Subcutaneous abdominal adipose tissue (tissue), 5 donors: ENCODE measurements at regions not wholly inside any gene's neighbourhood (a gene's known extent, or its start where the extent isn't known, plus 50 kb on each side); places are given as distances from the start of the nearest gene placed in this dataset.

Source experiments
- H3K27ac ChIP-seq: one replicate; pipeline ENCODE4 v1.7.0; 2013; ENCODE audit warnings: low read depth, mild to moderate bottlenecking, inconsistent platforms, low read length, moderate library complexity
- H3K27me3 ChIP-seq, 5 donors: one replicate each; pipeline ENCODE4 v1.7.0; 2013; ENCODE audit warnings: low read length in 5 of 5, inconsistent platforms in 1 of 5; ENCODE audit not compliant: control insufficient read depth in 5 of 5, insufficient read depth in 4 of 5
- H3K36me3 ChIP-seq, 5 donors: one replicate each; pipeline ENCODE4 v1.7.0; 2013; ENCODE audit warnings: low read length in 5 of 5; ENCODE audit not compliant: control insufficient read depth in 5 of 5, insufficient read depth in 5 of 5
- H3K4me1 ChIP-seq, 5 donors: one replicate each; pipeline ENCODE4 v1.7.0; 2013; ENCODE audit warnings: low read length in 5 of 5, mild to moderate bottlenecking in 3 of 5, moderate library complexity in 1 of 5; ENCODE audit not compliant: control insufficient read depth in 5 of 5, insufficient read depth in 5 of 5
- H3K4me3 ChIP-seq, 5 donors: one replicate each; pipeline ENCODE4 v1.7.0; 2013; ENCODE audit warnings: low read length in 5 of 5, low read depth in 1 of 5
- H3K9ac ChIP-seq, 5 donors: one replicate each; pipeline ENCODE4 v1.7.0; 2013; ENCODE audit warnings: low read length in 5 of 5, mild to moderate bottlenecking in 4 of 5, moderate library complexity in 3 of 5
- H3K9me3 ChIP-seq, 5 donors: one replicate each; pipeline ENCODE4 v1.7.0; 2013; ENCODE audit warnings: low read length in 5 of 5; ENCODE audit not compliant: control insufficient read depth in 5 of 5
- donor health status: healthy.
- donor health status: healthy.
- donor health status: healthy.
- donor health status: healthy.
- donor health status: healthy.

DNA sequence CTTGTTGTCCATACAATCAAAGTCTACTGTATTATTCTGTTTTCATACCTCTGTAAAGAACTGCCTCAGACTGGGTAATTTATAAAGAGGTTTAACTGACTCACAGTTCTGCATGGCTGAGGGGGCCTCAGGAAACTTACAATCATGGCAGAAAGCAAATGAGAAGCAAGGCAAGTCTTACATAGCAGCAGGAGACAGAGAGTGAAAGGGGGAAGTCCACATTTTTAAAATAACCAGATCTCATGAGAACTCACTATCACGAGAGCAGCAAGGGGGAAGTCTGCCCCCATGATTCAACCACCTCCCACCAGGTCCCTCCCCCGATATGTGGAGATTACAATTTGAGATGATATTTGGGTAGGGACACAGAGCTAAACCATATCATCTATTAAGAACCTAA is 724.6 kb upstream of the CBLB start:
- H3K27me3 ChIP-seq = no peaks in the 10 kb centered on the region
- no peak overlapping the region for H3K27ac ChIP-seq
- peaks cover 0 to 6% (median 0%) of the 10 kb centered on the region in 5 donors for H3K4me1 ChIP-seq
- no peak overlapping the region for H3K9ac ChIP-seq
- H3K36me3 ChIP-seq = no peaks in the 10 kb centered on the region
- H3K9me3 ChIP-seq = peaks cover 0 to 4% (median 0%) of the 10 kb centered on the region in 5 donors
- no peak overlapping the region for H3K4me3 ChIP-seq

DNA sequence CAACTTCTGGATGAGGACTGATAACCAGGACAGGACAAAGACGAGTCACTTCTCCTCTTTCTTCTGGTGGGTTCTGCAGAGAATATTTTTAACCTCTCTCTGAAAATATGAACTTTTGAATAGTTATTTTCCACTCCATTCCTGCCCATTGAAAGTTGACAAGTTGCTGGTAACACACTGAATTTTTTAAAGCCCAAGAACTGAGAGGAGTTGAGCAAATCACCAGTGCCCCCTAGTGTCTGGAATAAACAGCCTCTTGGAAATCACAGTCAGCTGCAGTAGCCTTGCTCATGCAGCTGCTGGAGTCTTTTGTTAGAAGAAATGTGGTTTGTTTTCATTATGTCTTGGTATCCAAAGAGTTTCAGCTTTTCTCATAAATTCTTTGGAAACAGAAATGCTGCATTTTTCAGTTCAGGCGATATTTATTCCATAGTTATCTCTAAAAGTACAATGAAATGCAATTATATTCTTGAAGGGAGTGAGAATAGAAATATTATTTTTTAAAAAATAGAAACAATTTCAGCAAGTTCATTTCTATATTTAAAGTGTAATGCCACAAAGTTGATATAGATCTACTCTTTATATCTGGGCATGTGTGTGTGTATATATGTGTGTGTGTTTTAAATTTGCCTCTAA is 741.0 kb upstream of the CBLB start:
- Histone ChIP-seq H3K9me3 (peaks cover 0 to 5% (median under 1%) of the 10 kb centered on the region in 5 donors), H3K4me3 (peak overlapping the region; percentile 34 to 60 (median 36)), H3K4me1 (peaks cover 0 to 15% (median 0%) of the 10 kb centered on the region in 5 donors), H3K36me3 (no peaks in the 10 kb centered on the region), H3K27ac (peak overlapping the region; percentile 70), H3K27me3 (no peaks in the 10 kb centered on the region), H3K9ac (peak overlapping the region in 2 of 5 donors; percentile 66 to 71)

DNA sequence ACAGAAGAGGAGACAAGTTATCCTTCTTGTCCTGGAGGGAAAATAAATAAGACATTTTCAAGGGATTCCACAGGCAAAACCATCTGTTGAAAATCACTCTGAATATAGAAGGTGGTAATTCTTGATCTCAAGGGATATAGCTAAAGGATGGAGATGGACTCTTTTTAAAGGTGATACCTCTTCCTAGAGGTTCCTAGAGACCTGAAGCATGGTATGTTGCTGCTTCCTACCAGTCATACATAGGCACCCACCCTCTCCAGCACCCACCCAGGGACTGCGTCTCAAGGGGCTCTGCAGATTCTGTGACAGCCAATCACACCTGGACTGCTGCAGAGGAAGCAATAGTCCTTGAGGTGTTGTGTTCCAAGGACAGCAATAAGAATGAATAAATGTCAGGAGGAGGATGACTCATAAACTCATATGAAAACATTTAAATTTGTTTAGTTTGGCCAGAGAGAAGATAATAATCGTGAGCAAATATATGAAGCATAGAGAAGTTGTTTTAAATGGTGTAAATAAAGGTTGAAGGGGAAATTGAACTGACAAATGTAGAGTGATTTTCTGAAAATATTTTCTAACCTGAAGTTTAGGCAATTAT is 741.6 kb upstream of the CBLB start:
- no peaks in the 10 kb centered on the region for H3K36me3 ChIP-seq
- no peaks in the 10 kb centered on the region for H3K27me3 ChIP-seq
- H3K27ac ChIP-seq = no peak overlapping the region
- H3K4me3 ChIP-seq = no peak overlapping the region
- H3K9me3 ChIP-seq = peaks cover 0 to 5% (median 0%) of the 10 kb centered on the region in 5 donors
- H3K4me1 ChIP-seq = peaks cover 0 to 15% (median 0%) of the 10 kb centered on the region in 5 donors
- H3K9ac ChIP-seq = no peak overlapping the region

DNA sequence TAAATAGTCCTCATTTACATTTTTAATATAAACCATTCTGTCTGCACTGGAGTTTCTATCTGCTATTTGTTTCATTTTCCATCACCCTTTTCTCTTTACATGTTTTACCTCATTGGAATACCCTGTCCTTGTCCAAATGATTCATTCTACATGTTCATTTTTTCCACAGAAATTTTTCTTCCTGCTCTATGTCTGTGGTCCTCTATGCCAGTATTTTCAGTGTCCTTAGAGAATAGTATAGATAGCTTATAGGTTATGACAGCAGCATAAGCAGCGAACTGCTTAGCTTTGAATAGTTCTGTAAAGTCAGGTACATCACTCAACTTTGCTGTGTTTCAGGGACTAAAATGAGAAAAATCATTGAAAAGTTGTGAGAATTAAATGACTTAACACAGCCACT is 742.3 kb upstream of the CBLB start:
- H3K9ac ChIP-seq = no peak overlapping the region
- peaks cover 0 to 15% (median 0%) of the 10 kb centered on the region in 5 donors for H3K4me1 ChIP-seq
- peaks cover 0 to 5% (median 0%) of the 10 kb centered on the region in 5 donors for H3K9me3 ChIP-seq
- no peaks in the 10 kb centered on the region for H3K36me3 ChIP-seq
- H3K27ac ChIP-seq = no peak overlapping the region
- no peaks in the 10 kb centered on the region for H3K27me3 ChIP-seq
- no peak overlapping the region for H3K4me3 ChIP-seq

DNA sequence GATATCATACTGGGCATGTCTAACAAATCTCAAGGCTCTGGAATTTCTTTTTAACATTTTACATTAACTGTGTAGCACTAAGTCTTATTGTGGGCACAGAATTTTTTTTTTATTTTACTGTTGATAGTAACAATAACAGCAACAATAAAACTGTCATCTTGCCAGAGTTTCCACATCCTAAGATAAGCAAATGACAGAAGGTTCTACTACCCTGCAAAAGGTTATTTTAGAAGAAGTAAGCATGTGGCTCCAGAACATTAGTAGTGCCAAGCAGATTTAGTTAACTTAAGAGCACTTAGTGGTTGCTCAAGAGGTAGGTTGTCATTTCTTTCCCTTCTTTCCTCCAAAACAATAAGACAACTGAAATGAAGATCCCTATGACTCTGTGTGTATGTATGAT is 743.0 kb upstream of the CBLB start:
- Histone ChIP-seq H3K27ac (no peak overlapping the region), H3K9me3 (peaks cover 0 to 5% (median 0%) of the 10 kb centered on the region in 5 donors), H3K4me1 (peaks cover 0 to 15% (median 0%) of the 10 kb centered on the region in 5 donors), H3K4me3 (no peak overlapping the region), H3K27me3 (no peaks in the 10 kb centered on the region), H3K9ac (no peak overlapping the region), H3K36me3 (no peaks in the 10 kb centered on the region)

DNA sequence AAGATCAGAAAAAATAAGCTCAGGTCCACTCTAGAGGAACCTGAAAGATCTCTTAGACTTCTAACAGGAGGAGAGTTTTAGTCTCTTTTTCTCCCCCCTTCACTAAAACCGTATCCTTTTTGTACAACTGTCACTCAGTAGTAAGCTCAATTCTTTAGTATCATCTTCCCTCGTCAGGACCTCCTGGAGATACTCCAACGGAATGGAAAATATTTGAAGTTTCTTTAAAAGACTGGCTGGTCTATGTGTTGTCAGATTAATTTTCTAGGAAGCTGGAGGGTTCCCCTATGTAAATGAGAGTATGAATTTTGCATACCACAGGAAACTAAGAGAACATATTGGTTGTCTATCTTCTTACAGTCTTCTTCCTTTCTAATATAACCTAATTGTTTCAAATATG is 747.7 kb upstream of the CBLB start:
- H3K9me3 ChIP-seq = peaks cover 0 to 5% (median 0%) of the 10 kb centered on the region in 5 donors
- H3K27me3 ChIP-seq = no peaks in the 10 kb centered on the region
- H3K9ac ChIP-seq = no peak overlapping the region
- H3K4me1 ChIP-seq = peaks cover 0 to 3% (median 0%) of the 10 kb centered on the region in 5 donors
- H3K4me3 ChIP-seq = no peak overlapping the region
- H3K27ac ChIP-seq = no peak overlapping the region
- H3K36me3 ChIP-seq = no peaks in the 10 kb centered on the region

DNA sequence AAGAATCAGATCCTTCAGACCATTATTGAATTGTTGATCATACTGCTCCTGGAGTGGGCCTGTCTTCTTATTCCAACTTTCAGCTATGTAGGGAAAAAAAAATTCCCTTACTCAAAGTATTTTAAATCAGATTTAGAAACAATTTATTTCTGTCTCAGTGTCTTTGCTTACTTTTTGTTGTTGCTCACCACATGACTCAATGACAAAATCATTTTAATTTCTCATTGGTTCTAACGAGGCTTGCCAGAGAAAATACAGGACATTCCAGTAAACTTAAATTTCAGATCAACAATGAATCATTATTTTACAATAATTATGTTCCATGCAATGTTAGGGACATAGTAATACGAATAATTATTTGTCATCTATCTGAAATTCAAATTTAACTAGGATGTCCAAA is 748.5 kb upstream of the CBLB start:
- Histone ChIP-seq H3K9ac (no peak overlapping the region), H3K36me3 (no peaks in the 10 kb centered on the region), H3K4me3 (no peak overlapping the region), H3K4me1 (no peaks in the 10 kb centered on the region), H3K27ac (no peak overlapping the region), H3K9me3 (peaks cover 0 to 5% (median 0%) of the 10 kb centered on the region in 5 donors), H3K27me3 (no peaks in the 10 kb centered on the region)

DNA sequence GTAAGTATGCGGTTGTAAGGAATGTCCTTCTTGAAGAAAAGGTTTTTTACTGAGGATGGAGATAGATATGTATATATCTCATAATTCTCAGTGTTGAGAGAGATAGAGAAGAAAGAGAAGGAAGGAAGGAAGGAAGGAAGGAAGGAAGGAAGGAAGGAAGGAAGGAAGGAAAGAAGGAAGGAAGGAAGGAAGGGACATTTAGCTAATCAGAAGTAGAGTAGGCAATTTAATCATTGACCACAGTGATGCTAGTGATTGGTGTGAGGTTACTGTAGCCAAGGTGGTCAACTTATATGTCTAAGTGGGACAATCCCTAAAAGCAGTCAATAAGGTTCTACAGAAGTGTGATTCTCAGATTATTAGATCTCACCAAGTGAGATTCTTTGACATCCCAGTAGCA is 751.8 kb upstream of the CBLB start:
- no peak overlapping the region for H3K4me3 ChIP-seq
- H3K9me3 ChIP-seq = peaks cover 0 to 8% (median 8%) of the 10 kb centered on the region in 5 donors
- H3K4me1 ChIP-seq = peaks cover 0 to 3% (median 0%) of the 10 kb centered on the region in 5 donors
- no peaks in the 10 kb centered on the region for H3K27me3 ChIP-seq
- H3K27ac ChIP-seq = no peak overlapping the region
- no peak overlapping the region for H3K9ac ChIP-seq
- H3K36me3 ChIP-seq = no peaks in the 10 kb centered on the region

DNA sequence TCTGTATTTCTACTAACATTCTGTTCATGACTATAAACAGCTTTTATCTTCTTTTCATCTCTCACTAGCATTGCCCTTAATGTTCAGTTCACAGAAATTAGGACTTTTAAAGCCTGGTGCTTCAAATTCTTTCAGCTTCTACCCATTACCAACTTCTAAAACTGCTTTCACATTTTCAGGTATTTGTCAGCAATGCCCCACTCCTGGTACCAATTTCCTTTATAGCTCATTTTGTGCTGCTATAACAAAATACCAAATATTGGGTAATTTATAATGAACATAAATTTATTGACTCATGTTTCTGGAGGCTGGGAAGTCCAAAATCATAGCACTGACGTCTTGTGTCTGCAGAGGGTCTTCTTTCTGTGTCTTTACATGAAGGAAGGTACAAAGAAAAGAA is 753.1 kb upstream of the CCDC54 start:
- Histone ChIP-seq H3K27me3 (no peaks in the 10 kb centered on the region), H3K9me3 (peaks cover 0 to 8% (median 8%) of the 10 kb centered on the region in 5 donors), H3K27ac (no peak overlapping the region), H3K36me3 (no peaks in the 10 kb centered on the region), H3K4me1 (peaks cover 0 to 7% (median 0%) of the 10 kb centered on the region in 5 donors), H3K4me3 (peak overlapping the region in 1 of 5 donors; percentile 17), H3K9ac (no peak overlapping the region)

DNA sequence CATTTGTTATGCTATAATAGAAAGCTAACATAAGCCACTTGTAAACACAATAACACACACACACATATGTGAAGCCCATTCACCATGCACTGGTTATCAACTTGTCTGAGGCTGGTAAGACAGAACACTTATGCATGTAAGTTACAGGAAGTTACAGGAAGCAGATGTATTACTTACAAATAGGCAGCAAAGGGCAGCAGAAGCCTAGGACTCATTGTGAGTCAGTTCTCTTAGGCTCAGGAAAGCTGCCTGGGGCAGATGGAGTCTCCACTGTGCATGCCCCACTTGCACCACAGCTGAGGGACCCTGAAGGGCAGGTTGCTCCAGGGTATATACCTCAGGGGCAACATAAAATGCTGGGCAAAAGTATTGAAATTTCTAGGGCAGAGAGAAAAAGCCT is 748.8 kb upstream of the CCDC54 start:
- Histone ChIP-seq H3K27ac (no peak overlapping the region), H3K9me3 (peaks cover 0 to 8% (median 8%) of the 10 kb centered on the region in 5 donors), H3K4me3 (no peak overlapping the region), H3K9ac (no peak overlapping the region), H3K36me3 (no peaks in the 10 kb centered on the region), H3K4me1 (peaks cover 0 to 7% (median 0%) of the 10 kb centered on the region in 5 donors), H3K27me3 (no peaks in the 10 kb centered on the region)
